ENCODE measurements at regions not wholly inside any gene's neighbourhood (a gene's known extent, or its start where the extent isn't known, plus 50 kb on each side); places are given as distances from the start of the nearest gene placed in this dataset.
A peak's percentile ranks its signal among the peaks of the same experiment; 100 is the strongest.

GRCh38 chr12:9372202-9372601 is 164.0 kb upstream of the PZP start:
- no peak overlapping the region for H3K4me3 ChIP-seq
- no peaks in the 10 kb centered on the region for H3K36me3 ChIP-seq
- no peaks in the 10 kb centered on the region for H3K9me3 ChIP-seq
- intact Hi-C loops (cut with DNase I), result no loop called here
- H3K27me3 ChIP-seq (ENCODE audit: low read depth), result no peaks in the 10 kb centered on the region
- TF ChIP-seq CTCF (IDR thresholded peaks at IDR 0.05), result no peak
- H3K27ac ChIP-seq, result no peak overlapping the region
- ATAC-seq, result no peak
- DNase-seq, result no peak
- no peaks in the 10 kb centered on the region for H3K4me1 ChIP-seq

- no peak for ATAC-seq
- intact Hi-C loops (cut with DNase I), result no loop called here
- no peak for DNase-seq
- Histone ChIP-seq H3K4me1 (no peaks in the 10 kb centered on the region), H3K36me3 (no peaks in the 10 kb centered on the region), H3K27ac (no peak overlapping the region), H3K9me3 (no peaks in the 10 kb centered on the region), H3K27me3 (ENCODE audit: low read depth) (no peaks in the 10 kb centered on the region), H3K4me3 (no peak overlapping the region)
- TF ChIP-seq CTCF (IDR thresholded peaks at IDR 0.05), result no peak
Observed at GRCh38 chr12:9367828-9368227, 159.6 kb upstream of the PZP start.

DNA sequence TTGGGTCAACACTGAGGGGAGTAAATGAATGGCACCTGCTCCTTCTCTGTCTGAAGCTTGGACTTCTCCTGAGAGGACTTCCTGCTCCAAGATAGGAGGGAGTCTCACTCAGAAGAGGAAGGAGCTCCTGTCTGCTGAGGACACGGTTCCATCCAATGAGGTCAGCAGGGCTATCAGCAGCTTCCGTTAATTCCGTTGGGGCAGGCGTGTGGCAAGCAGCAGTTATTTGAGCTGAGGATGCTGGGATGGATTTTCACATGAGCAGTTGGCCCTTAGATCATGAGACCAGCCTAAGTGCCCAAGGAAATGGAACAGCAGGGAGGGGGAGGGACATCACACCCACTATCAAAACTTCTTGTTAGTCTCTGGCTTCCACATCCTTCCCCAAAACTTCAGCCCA is 159.0 kb upstream of the PZP start:
- no peak overlapping the region for H3K27ac ChIP-seq
- no peaks in the 10 kb centered on the region for H3K27me3 ChIP-seq (ENCODE audit: low read depth)
- TF ChIP-seq CTCF (IDR thresholded peaks at IDR 0.05), result no peak
- DNase-seq, result peak; percentile 42
- H3K4me1 ChIP-seq, result no peaks in the 10 kb centered on the region
- H3K36me3 ChIP-seq, result no peaks in the 10 kb centered on the region
- peak in 1 of 2 donors; percentile 58 for ATAC-seq
- no peaks in the 10 kb centered on the region for H3K9me3 ChIP-seq
- intact Hi-C loops (cut with DNase I), result no loop called here
- H3K4me3 ChIP-seq, result no peak overlapping the region

GRCh38 chr12:9365296-9365695 is 157.1 kb upstream of the PZP start:
- no peak for DNase-seq
- H3K4me3 ChIP-seq, result no peak overlapping the region
- H3K4me1 ChIP-seq, result no peaks in the 10 kb centered on the region
- no peaks in the 10 kb centered on the region for H3K36me3 ChIP-seq
- H3K9me3 ChIP-seq, result no peaks in the 10 kb centered on the region
- no peak for ATAC-seq
- no peak overlapping the region for H3K27ac ChIP-seq
- intact Hi-C loops (cut with DNase I), result no loop called here
- TF ChIP-seq CTCF (IDR thresholded peaks at IDR 0.05), result no peak
- H3K27me3 ChIP-seq (ENCODE audit: low read depth), result no peaks in the 10 kb centered on the region

- intact Hi-C loops (cut with DNase I), result no loop called here
- Histone ChIP-seq H3K36me3 (no peaks in the 10 kb centered on the region), H3K4me3 (no peak overlapping the region), H3K27ac (no peak overlapping the region), H3K9me3 (no peaks in the 10 kb centered on the region), H3K27me3 (ENCODE audit: low read depth) (no peaks in the 10 kb centered on the region), H3K4me1 (no peaks in the 10 kb centered on the region)
- no peak for DNase-seq
- ATAC-seq, result peak in 1 of 2 donors; percentile 33
- TF ChIP-seq CTCF (IDR thresholded peaks at IDR 0.05), result no peak
Observed at GRCh38 chr12:9364224-9365176, 156.3 kb upstream of the PZP start.

All from lower lobe of right lung (tissue), 2 donors.